BLaER1 treated with 17β-estradiol and CSF1 and Interleukin-3, amounts not matched to agents 10 nM and 100 nM (cell line): ENCODE measurements at regions not wholly inside any gene's neighbourhood (a gene's known extent, or its start where the extent isn't known, plus 50 kb on each side); places are given as distances from the start of the nearest gene placed in this dataset.

Source experiments
- H3K27ac ChIP-seq, 11 experiments: shearing (Covaris generic); formaldehyde crosslinking; 2 replicates each; pipeline ENCODE4 v1.8.1; 2022
- H3K27me3 ChIP-seq, 11 experiments: shearing (Covaris generic); formaldehyde crosslinking; 2 replicates each; pipeline ENCODE4 v1.8.1; 2022
- H3K36me3 ChIP-seq, 11 experiments: shearing (Covaris generic); formaldehyde crosslinking; 2 replicates each; pipeline ENCODE4 v1.8.1; 2022
- H3K4me1 ChIP-seq, 10 experiments: shearing (Covaris generic); formaldehyde crosslinking; 2 replicates each; pipeline ENCODE4 v1.8.1; 2022
- H3K4me2 ChIP-seq, 11 experiments: shearing (Covaris generic); formaldehyde crosslinking; 2 replicates each; pipeline ENCODE4 v1.8.1; 2022
- H3K4me3 ChIP-seq, 10 experiments: shearing (Covaris generic); formaldehyde crosslinking; 2 replicates each; pipeline ENCODE4 v1.8.1; 2022
- H3K9ac ChIP-seq, 11 experiments: shearing (Covaris generic); formaldehyde crosslinking; 2 replicates each; pipeline ENCODE4 v1.8.1; 2022
- H3K9me3 ChIP-seq, 11 experiments: shearing (Covaris generic); formaldehyde crosslinking; replicated peaks in 1 of 11; 2 replicates each; pipeline ENCODE4 v1.8.1; 2022
- H4K20me1 ChIP-seq, 11 experiments: shearing (Covaris generic); formaldehyde crosslinking; 2 replicates each; pipeline ENCODE4 v1.8.1; 2022
- Cebpa-rat ChIP-seq, 11 experiments: shearing (Covaris generic); IDR thresholded peaks; 2 replicates each; pipeline ENCODE4 v1.8.1; 2022

GRCh38 chr2:2672249-2672648 is 341.2 kb upstream of the MYT1L start:
- H3K4me2 ChIP-seq, result no peak overlapping the region
- no peak overlapping the region for H3K27ac ChIP-seq
- H3K9ac ChIP-seq, result no peak overlapping the region
- H4K20me1 ChIP-seq, result peaks cover 0 to 13% (median 0%) of the 10 kb centered on the region in 11 experiments; a peak in 1 of 22 replicates
- no peaks in the 10 kb centered on the region for H3K9me3 ChIP-seq
- H3K4me1 ChIP-seq, result no peaks in the 10 kb centered on the region
- no peak for TF ChIP-seq Cebpa-rat (IDR thresholded peaks at IDR 0.05)
- H3K36me3 ChIP-seq, result no peaks in the 10 kb centered on the region
- no peaks in the 10 kb centered on the region for H3K27me3 ChIP-seq
- no peak overlapping the region for H3K4me3 ChIP-seq

DNA sequence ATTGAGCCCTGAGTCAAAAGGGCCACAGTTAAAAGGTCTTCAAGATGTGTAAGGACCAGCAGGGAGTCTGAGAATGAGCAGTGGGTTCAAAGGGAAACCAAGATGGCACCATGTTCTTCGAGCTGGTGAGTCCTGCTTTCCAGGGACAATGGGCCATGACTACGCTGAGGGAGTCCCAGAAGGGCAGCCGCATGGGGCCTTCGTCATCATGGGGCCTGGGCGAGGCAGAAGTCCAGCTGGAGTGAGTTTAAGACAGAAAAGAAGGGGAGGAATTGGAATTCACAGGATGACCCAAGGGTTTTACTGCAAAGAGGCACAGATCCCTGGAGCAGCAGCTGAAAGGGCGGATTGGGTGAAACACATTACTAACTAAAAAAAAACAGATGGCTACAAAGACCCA is 340.8 kb upstream of the MYT1L start:
- Histone ChIP-seq H3K27ac (no peak overlapping the region), H4K20me1 (peaks cover 0 to 13% (median 0%) of the 10 kb centered on the region in 11 experiments; a peak in 1 of 22 replicates), H3K4me1 (no peaks in the 10 kb centered on the region), H3K4me3 (no peak overlapping the region), H3K9me3 (no peaks in the 10 kb centered on the region), H3K36me3 (no peaks in the 10 kb centered on the region), H3K4me2 (no peak overlapping the region), H3K27me3 (no peaks in the 10 kb centered on the region), H3K9ac (no peak overlapping the region)
- no peak for TF ChIP-seq Cebpa-rat (IDR thresholded peaks at IDR 0.05)

GRCh38 chr2:2669316-2669715 is 338.2 kb upstream of the MYT1L start:
- H3K27me3 ChIP-seq, result no peaks in the 10 kb centered on the region
- no peak overlapping the region for H3K9ac ChIP-seq

GRCh38 chr2:2668681-2669265 is 337.7 kb upstream of the MYT1L start:
- H3K9me3 ChIP-seq, result no peaks in the 10 kb centered on the region
- no peaks in the 10 kb centered on the region for H3K27me3 ChIP-seq

More at GRCh38 chr2:2669316-2669715, 338.2 kb upstream of the MYT1L start:
- TF ChIP-seq Cebpa-rat (IDR thresholded peaks at IDR 0.05), result no peak
- Histone ChIP-seq H3K4me3 (no peak overlapping the region), H3K4me2 (no peak overlapping the region), H3K27ac (no peak overlapping the region), H3K36me3 (no peaks in the 10 kb centered on the region), H4K20me1 (peaks cover 0 to 13% (median 0%) of the 10 kb centered on the region in 11 experiments; a peak in 1 of 22 replicates), H3K4me1 (no peaks in the 10 kb centered on the region), H3K9me3 (no peaks in the 10 kb centered on the region)

GRCh38 chr2:2667690-2668089 is 336.6 kb upstream of the MYT1L start:
- H3K4me2 ChIP-seq, result no peak overlapping the region
- no peak overlapping the region for H3K27ac ChIP-seq
- H3K9me3 ChIP-seq, result no peaks in the 10 kb centered on the region

More at GRCh38 chr2:2668681-2669265, 337.7 kb upstream of the MYT1L start:
- H3K9ac ChIP-seq, result no peak overlapping the region
- TF ChIP-seq Cebpa-rat (IDR thresholded peaks at IDR 0.05), result no peak
- no peaks in the 10 kb centered on the region for H3K4me1 ChIP-seq
- H3K4me2 ChIP-seq, result no peak overlapping the region
- no peak overlapping the region for H3K27ac ChIP-seq
- peaks cover 0 to 13% (median 0%) of the 10 kb centered on the region in 11 experiments; a peak in 1 of 22 replicates for H4K20me1 ChIP-seq
- no peaks in the 10 kb centered on the region for H3K36me3 ChIP-seq
- no peak overlapping the region for H3K4me3 ChIP-seq

GRCh38 chr2:2665834-2666133 is 334.7 kb upstream of the MYT1L start:
- Histone ChIP-seq H3K36me3 (no peaks in the 10 kb centered on the region), H3K9me3 (peaks cover 0 to 3% (median 0%) of the 10 kb centered on the region in 11 experiments; a peak in 5 of 22 replicates), H3K27me3 (no peaks in the 10 kb centered on the region), H3K4me1 (peaks cover 0 to 11% (median 9%) of the 10 kb centered on the region in 10 experiments; a peak in 13 of 20 replicates), H3K27ac (no peak overlapping the region), H3K9ac (no peak overlapping the region), H3K4me2 (no peak overlapping the region), H3K4me3 (no peak overlapping the region), H4K20me1 (peaks cover 0 to 13% (median 0%) of the 10 kb centered on the region in 11 experiments; a peak in 1 of 22 replicates)
- no peak for TF ChIP-seq Cebpa-rat (IDR thresholded peaks at IDR 0.05)

More at GRCh38 chr2:2667690-2668089, 336.6 kb upstream of the MYT1L start:
- Histone ChIP-seq H3K9ac (no peak overlapping the region), H3K4me3 (no peak overlapping the region), H3K36me3 (no peaks in the 10 kb centered on the region), H3K4me1 (peaks cover 0 to 2% (median under 1%) of the 10 kb centered on the region in 10 experiments; a peak in 12 of 20 replicates), H4K20me1 (peaks cover 0 to 13% (median 0%) of the 10 kb centered on the region in 11 experiments; a peak in 1 of 22 replicates), H3K27me3 (no peaks in the 10 kb centered on the region)
- TF ChIP-seq Cebpa-rat (IDR thresholded peaks at IDR 0.05), result no peak

DNA sequence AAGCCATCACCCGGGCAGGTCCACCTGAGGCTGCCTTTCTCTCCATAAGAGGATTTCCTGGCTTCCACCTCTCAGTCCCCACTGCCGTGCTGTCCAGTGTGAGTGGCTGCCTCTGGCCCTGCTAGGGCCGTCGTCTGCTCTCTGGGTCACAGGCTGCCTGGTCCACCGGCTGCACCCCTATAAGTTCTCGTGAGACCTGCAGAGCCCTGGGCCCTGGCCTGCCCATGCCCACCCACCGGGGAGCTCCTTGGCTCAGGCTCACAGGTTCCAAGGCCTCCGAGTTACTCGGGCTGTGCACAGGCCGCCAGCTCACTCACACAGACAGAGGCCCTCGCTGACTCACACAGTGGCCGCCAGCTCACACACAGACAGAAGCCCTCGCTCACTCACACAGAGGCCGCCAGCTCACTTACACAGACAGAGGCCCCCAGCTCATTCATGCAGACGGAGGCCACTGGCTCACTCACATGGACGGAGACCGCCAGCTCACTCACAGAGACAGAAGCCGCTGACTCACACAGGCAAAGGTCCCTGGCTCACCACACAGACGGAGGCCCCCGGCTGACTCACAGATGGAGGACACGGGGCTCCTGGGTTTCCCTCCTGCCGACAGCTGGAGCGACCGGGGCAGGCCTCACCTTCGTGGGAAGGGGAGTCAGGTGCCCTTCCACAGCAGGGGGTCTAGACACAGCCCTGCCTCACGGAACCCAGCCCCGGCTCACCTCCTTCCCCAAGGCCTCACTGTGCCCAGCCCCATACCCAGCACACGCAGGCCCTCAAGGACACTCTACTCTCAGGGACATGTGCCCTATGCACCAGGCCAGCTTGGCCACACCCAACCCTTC is 334.1 kb upstream of the MYT1L start:
- no peaks in the 10 kb centered on the region for H3K36me3 ChIP-seq
- no peak overlapping the region for H3K9ac ChIP-seq
- H3K4me2 ChIP-seq, result no peak overlapping the region
- H3K9me3 ChIP-seq, result peaks cover 0 to 8% (median 4%) of the 10 kb centered on the region in 11 experiments; a peak in 13 of 22 replicates
- TF ChIP-seq Cebpa-rat (IDR thresholded peaks at IDR 0.05), result no peak
- peaks cover 0 to 13% (median 0%) of the 10 kb centered on the region in 11 experiments; a peak in 1 of 22 replicates for H4K20me1 ChIP-seq
- no peak overlapping the region for H3K4me3 ChIP-seq
- H3K4me1 ChIP-seq, result peaks cover 0 to 11% (median 9%) of the 10 kb centered on the region in 10 experiments; a peak in 13 of 20 replicates
- H3K27ac ChIP-seq, result no peak overlapping the region
- H3K27me3 ChIP-seq, result no peaks in the 10 kb centered on the region

- Histone ChIP-seq H3K27ac (no peak overlapping the region), H4K20me1 (peaks cover 0 to 7% (median 0%) of the 10 kb centered on the region in 11 experiments; a peak in 1 of 22 replicates), H3K27me3 (no peaks in the 10 kb centered on the region), H3K9ac (no peak overlapping the region), H3K4me2 (no peak overlapping the region), H3K4me3 (no peak overlapping the region), H3K36me3 (peaks cover 0 to 6% (median 0%) of the 10 kb centered on the region in 11 experiments; a peak in 1 of 22 replicates), H3K9me3 (peaks cover 16 to 25% (median 20%) of the 10 kb centered on the region in 11 experiments), H3K4me1 (peaks cover 0 to 11% (median 9%) of the 10 kb centered on the region in 10 experiments; a peak in 13 of 20 replicates)
- TF ChIP-seq Cebpa-rat (IDR thresholded peaks at IDR 0.05), result no peak
Observed at GRCh38 chr2:2663401-2664036, 332.4 kb upstream of the MYT1L start.
